Stimulated activated CD8-positive, alpha-beta memory T cell treated with anti-CD3 and anti-CD28 coated beads, Interleukin-4, amount 100 ng/mL, for 48 hours (primary cell): ENCODE measurements at regions not wholly inside any gene's neighbourhood (a gene's known extent, or its start where the extent isn't known, plus 50 kb on each side); places are given as distances from the start of the nearest gene placed in this dataset.

ENCODE experiments used
- DNase-seq: peaks from one replicate; pipeline ENCODE4 v3.0.0-alpha.2; 2020

DNA sequence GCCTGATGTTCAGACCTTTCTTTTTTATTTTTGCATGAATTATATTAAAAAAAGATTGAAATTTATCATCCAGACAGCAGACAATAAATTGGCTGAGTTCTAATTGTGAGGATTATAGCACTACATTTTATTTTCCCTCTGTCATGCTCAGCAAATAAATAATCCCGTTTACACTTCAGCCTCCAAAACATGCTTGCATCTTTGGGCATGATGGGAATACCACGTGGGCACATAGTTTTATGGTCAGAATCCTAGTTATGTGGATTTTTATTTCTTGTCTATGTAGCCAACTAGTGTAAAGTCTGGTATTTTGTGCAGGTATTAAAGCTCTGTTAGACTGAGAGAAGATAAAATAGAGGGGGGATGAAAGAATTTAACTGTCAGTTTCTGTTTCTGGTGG, 276.9 kb upstream of the E2F7 start:
- DNase-seq: no peak

- DNase-seq: no peak
These were observed 274.2 kb upstream of the E2F7 start for GRCh38 chr12:77339610-77340009.

GRCh38 chr12:77337362-77337761, 272.0 kb upstream of the E2F7 start:
- DNase-seq: no peak

DNA sequence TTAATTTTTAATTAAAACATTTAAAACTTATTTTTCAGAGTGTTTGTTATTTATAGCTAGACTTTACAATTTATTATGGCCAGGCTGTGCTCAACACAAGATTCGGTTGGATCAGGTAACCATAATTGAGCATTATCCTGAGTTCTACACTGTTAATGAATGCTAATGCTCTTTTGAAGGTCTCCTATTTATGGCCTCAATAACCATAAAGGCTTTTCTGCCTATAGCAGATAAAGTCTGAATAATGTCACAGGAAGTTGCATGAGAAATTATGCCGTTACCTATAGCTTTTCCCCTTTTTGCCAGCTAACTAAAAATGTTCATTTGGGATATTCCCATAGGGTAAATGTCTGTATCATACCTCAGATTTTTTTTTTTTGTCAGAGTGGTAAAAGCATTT, 269.4 kb upstream of the E2F7 start:
- DNase-seq: no peak

DNA sequence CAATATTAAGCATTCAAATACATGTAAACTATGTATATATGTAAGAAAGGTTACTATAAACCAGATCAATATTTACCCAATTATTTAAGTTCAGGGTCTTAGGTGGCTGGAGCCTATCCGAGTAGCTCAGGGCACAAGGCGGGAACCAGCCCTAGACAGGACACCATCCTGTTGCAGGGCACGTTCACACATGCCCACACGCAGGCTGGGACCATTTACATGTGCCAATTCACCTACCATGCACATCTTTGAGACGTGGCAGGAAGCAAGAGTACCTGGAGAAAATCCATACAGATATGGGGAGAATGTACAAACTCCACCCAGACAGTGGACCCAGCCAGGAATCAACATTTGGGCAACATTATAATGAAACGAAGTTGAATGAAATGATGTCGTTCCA, 263.0 kb upstream of the E2F7 start:
- DNase-seq: no peak

GRCh38 chr12:77325511-77326236, 260.3 kb upstream of the E2F7 start:
- DNase-seq: no peak

DNA sequence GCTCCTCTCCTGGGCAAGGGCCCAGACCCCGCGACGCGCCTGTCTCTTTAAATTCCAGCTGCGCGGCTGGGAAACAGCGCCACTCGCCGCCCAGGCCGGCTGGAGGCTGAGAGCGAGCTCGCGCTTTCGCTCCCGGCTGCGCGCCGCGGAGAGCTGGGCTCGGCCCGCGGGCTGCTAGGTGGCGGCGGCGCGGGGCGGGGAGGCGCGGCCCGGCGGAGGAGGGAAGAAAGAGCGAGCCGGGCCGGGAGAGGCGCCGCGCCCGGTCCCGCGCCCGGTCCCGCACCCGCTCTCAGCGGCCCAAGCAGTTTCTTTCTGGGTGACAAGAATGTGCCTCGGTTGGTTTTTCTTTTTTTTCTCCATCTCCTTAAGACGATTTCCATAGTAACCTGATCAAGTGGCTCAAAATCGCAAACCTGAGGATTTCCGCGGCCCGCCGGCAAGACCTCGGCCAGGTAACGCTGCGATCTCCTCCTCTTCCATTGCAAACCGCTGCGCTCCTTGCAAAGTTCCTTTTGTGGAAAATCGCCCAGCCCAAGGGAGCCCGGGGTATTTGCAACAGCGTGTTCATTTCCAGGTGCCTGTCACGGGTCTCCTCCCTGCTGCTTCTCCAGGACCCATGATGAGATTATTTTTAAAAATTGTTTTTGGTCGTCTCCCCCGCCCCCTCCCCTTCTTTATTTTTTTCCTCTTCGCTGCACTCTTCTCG, 259.5 kb upstream of the E2F7 start:
- DNase-seq: peak; percentile 53

GRCh38 chr12:77324416-77324762, 259.0 kb upstream of the E2F7 start:
- DNase-seq: no peak

- DNase-seq: no peak
These were observed 258.5 kb upstream of the E2F7 start for GRCh38 chr12:77323788-77324415.

- no peak for DNase-seq
These were observed 253.8 kb upstream of the E2F7 start for GRCh38 chr12:77319166-77319565.

- no peak for DNase-seq
These were observed 250.0 kb upstream of the E2F7 start for GRCh38 chr12:77315407-77315806.

GRCh38 chr12:77314378-77315052, 249.1 kb upstream of the E2F7 start:
- DNase-seq: no peak

DNA sequence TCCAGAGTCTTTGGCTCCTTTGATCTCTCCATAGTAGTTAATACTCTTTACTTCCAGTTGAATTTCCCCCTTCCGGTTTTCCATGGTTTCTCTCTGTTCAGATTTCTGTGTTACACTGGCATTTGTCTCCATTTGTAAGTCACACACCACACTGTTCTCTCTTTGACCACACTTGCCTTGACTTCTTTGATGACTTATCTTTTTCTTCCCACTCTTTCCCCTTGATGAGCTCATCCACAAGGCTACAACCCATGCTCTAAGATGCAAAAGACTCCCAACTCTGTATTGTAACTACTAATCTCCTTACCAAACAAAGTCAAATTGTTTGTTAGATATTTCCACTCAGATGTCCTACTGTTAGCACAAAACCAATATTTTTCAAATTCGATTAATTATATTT, 242.7 kb upstream of the E2F7 start:
- DNase-seq: no peak

- no peak for DNase-seq
These were observed 235.4 kb upstream of the E2F7 start for GRCh38 chr12:77300811-77301210.

DNA sequence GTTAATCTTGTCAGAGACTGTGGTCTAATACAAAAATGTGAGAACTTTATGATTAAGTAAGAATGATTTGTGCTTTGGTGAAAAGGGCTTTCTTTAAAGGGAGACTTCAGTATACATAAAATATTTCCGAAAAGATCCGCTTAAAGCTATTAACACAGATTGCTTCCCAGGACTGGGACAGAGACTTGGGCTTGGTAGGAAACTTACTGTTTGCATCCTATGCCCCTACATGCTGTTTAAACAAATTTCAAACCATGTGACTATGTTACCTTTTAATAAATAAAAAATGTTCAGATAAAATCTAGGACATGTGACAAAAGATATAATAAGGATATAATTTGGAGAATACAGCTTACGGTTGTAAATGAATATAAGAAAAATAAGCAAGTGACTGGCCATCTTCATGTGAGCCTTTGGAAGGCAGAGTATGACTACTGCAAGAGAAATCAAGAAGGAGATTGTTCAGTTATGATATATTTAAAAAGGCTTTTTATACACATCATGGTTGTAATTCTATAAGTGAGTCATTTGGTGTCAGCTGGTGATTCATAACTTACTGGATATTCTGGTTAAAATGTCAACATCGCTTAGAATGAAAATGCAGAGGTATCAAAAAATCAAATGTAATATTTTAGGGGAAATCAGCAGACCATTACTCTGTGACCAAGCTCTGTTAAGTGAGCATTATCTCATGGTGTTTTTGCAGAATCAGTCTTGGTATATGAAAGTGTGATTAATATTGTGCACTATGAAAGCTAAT, 234.7 kb upstream of the E2F7 start:
- no peak for DNase-seq

- no peak for DNase-seq
These were observed 233.6 kb upstream of the E2F7 start for GRCh38 chr12:77299001-77299400.

GRCh38 chr12:77294016-77294415, 228.6 kb upstream of the E2F7 start:
- DNase-seq: no peak

GRCh38 chr12:77274926-77275325, 209.6 kb upstream of the E2F7 start:
- DNase-seq: no peak

DNA sequence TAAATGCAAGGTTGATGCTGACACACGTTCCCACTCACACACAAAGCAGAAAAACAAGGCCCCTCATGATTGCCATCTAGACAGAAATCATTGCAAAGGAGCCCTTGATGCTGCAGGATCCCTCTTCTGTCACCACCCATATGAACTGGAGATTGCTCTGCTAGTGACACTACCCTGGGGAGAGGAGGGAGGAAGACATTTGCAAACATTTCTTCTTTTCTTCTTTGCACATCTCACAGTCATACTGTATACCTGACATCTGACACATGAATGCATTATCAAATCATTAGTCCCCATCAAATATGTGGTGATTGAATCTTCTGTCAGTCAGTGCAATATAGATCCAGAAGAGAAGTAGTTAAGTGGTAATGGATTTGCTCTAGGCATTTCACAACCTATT, 208.5 kb upstream of the E2F7 start:
- no peak for DNase-seq

DNA sequence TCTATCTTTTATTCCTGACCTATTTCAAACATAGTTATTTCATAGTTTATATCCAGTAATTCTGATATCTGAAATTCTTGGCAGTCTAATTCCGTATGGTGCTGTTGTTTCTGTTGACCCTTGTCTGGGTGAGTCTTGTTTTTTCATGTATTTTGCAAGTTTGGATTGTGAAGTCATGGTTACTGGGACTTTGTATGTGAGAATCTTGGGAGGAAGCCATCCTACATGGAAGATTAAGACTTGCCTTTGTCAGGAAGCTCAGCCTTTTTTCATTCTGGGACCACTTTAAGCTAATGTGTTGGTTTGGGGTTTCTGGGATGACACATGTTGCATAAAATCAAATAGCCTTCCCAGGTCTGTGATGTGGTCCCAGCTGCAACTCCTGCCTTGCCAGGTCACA, 191.6 kb upstream of the E2F7 start:
- DNase-seq: no peak

DNA sequence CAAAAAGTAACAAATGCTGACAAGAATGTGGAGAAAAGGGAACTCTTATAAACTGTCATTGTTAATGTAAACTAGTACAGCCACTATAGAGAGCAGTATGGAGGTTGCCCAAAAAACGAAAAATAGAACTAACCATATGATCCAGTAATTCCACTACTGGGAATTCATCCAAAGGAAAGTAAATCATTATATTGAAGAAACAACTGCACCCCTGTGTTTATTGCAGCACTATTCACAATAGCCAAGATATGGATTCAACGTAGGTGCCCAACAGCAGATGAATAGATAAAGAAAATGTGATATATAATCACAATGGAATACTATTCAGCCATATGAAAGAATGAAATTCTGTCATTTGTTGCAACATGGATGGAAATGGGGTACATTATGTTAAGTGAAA, 188.0 kb upstream of the E2F7 start:
- DNase-seq: no peak

DNA sequence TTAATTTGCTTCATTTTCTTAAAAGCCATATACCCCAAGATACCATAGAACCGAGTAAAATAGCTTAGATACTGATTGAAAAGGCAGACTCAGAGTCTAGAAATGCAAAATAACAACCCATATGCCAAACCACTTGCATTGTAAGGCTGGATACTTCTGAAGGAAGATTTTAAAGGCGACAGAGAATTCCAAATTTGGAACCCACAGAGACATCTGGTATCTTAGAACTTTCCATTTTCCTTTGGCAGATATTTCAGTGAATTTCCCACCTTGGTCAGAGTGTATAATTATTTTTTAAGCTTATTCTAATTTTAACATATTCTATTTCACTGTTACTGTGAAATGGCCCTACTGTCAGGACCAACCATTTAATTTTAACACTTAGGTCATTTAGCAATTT, 186.4 kb upstream of the E2F7 start:
- DNase-seq: no peak

- no peak for DNase-seq
These were observed 184.5 kb upstream of the E2F7 start for GRCh38 chr12:77249892-77250291.
